ENCODE measurements at regions not wholly inside any gene's neighbourhood (a gene's known extent, or its start where the extent isn't known, plus 50 kb on each side); places are given as distances from the start of the nearest gene placed in this dataset.

DNA sequence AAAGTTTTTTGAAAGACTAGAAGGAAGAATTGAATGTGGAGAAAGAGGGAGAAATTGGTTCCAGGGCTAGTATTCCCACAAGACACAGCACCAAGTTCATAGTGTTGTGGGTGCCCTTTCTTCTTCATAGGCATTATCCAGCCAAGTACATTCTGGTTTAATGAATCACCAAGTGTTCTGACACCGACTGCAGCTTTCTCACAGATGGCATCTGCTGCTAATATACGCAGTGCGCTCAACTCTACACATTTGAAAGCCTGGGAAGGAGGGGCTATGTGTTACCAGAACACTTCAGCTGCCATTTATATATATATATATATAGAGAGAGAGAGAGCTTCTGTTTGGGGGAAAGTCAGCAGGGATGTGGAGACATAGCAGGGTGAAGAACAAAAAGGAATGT is 1168.4 kb downstream of the GATA3 start:
- ATAC-seq = no peak

GRCh38 chr10:9227679-9228365 is 1173.3 kb downstream of the GATA3 start:
- intact Hi-C loops (cut with micrococcal nuclease) = no loop called here
- Histone ChIP-seq H3K27ac (ENCODE audit: low read length) (no peak overlapping the region), H3K4me1 (ENCODE audit: control insufficient read depth, insufficient read depth, low read length) (no peaks in the 10 kb centered on the region), H3K4me3 (ENCODE audit: low read length) (no peak overlapping the region), H3K36me3 (ENCODE audit: control insufficient read depth, insufficient read depth, low read length) (no peaks in the 10 kb centered on the region), H3K27me3 (ENCODE audit: control insufficient read depth, insufficient read depth, low read length) (no peaks in the 10 kb centered on the region), H3K9me3 (ENCODE audit: control insufficient read depth, insufficient read depth, low read length) (no peaks in the 10 kb centered on the region)
- 79% methylated on average over 6 of the region's 7 CpGs for WGBS (ENCODE audit: insufficient coverage)
- ATAC-seq (no peak), DNase-seq (no peak)
- H3K27ac Mint-ChIP-seq = no peak overlapping the region
- no peak for TF ChIP-seq CTCF (IDR thresholded peaks at IDR 0.05)
- peaks cover 17 to 37% of the 10 kb centered on the region in 2 donors for H3K27me3 Mint-ChIP-seq (ENCODE audit: low read depth in 2 of 2)
- H3K4me3 Mint-ChIP-seq = no peak overlapping the region
- no peaks in the 10 kb centered on the region for H3K36me3 Mint-ChIP-seq
- H3K9me3 Mint-ChIP-seq = no peaks in the 10 kb centered on the region
- H3K4me1 Mint-ChIP-seq = no peaks in the 10 kb centered on the region

More for the DNA sequence above, 1168.4 kb downstream of the GATA3 start:
- Histone ChIP-seq H3K27ac (ENCODE audit: low read length) (no peak overlapping the region), H3K4me3 (ENCODE audit: low read length) (no peak overlapping the region), H3K27me3 (ENCODE audit: control insufficient read depth, insufficient read depth, low read length) (peaks cover 3% of the 10 kb centered on the region), H3K36me3 (ENCODE audit: control insufficient read depth, insufficient read depth, low read length) (no peaks in the 10 kb centered on the region), H3K9me3 (ENCODE audit: control insufficient read depth, insufficient read depth, low read length) (no peaks in the 10 kb centered on the region), H3K4me1 (ENCODE audit: control insufficient read depth, insufficient read depth, low read length) (no peaks in the 10 kb centered on the region)
- Mint-ChIP-seq H3K36me3 (no peaks in the 10 kb centered on the region), H3K4me1 (no peaks in the 10 kb centered on the region), H3K9me3 (no peaks in the 10 kb centered on the region), H3K4me3 (no peak overlapping the region), H3K27me3 (ENCODE audit: low read depth in 2 of 2) (peaks cover under 1 to 8% of the 10 kb centered on the region in 2 donors), H3K27ac (no peak overlapping the region)
- no peak for TF ChIP-seq CTCF (IDR thresholded peaks at IDR 0.05)
- WGBS (ENCODE audit: insufficient coverage) = 75% methylated on average over 1 of the region's 3 CpGs
- intact Hi-C loops (cut with micrococcal nuclease) = no loop called here
- no peak for DNase-seq

- no peaks in the 10 kb centered on the region for H3K4me1 Mint-ChIP-seq
- Histone ChIP-seq H3K9me3 (ENCODE audit: control insufficient read depth, insufficient read depth, low read length) (no peaks in the 10 kb centered on the region), H3K4me1 (ENCODE audit: control insufficient read depth, insufficient read depth, low read length) (no peaks in the 10 kb centered on the region), H3K27me3 (ENCODE audit: control insufficient read depth, insufficient read depth, low read length) (no peaks in the 10 kb centered on the region), H3K36me3 (ENCODE audit: control insufficient read depth, insufficient read depth, low read length) (no peaks in the 10 kb centered on the region), H3K27ac (ENCODE audit: low read length) (no peak overlapping the region), H3K4me3 (ENCODE audit: low read length) (no peak overlapping the region)
- no peak overlapping the region for H3K27ac Mint-ChIP-seq
- DNase-seq = no peak
- ATAC-seq = no peak
- H3K9me3 Mint-ChIP-seq = no peaks in the 10 kb centered on the region
- peaks cover 17 to 43% of the 10 kb centered on the region in 2 donors for H3K27me3 Mint-ChIP-seq (ENCODE audit: low read depth in 2 of 2)
- H3K36me3 Mint-ChIP-seq = no peaks in the 10 kb centered on the region
- intact Hi-C loops (cut with micrococcal nuclease) = no loop called here
- no peak for TF ChIP-seq CTCF (IDR thresholded peaks at IDR 0.05)
- H3K4me3 Mint-ChIP-seq = no peak overlapping the region
- WGBS (ENCODE audit: insufficient coverage) = 100% methylated on average over 1 of the region's 1 CpG
Measured at GRCh38 chr10:9228771-9229170, 1174.3 kb downstream of the GATA3 start.

DNA sequence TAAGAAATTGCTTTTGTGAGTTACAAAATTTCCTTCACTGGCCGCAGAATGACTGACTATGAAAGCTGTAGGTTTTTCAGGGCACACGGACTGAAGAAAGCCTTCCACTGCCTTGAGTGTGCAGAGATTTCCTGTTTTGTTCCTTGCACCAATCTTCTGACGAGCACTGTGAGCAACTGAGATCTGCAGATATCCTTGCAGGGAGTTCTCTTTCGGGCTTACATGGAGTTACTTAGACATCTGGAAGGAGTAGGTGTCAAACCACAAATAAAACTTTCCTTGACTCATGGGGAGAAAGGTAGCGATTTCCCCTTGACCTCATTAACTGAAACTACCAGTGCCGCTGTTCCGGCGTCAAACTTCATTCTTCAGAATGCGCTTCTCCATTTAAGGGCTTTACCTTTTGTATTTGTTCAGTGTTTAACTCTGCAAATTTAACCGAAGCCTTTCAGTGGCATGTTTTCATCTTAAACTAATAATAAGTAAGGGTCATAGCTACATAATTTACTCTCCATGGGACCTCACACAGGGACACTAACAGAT is 1175.3 kb downstream of the GATA3 start:
- Histone ChIP-seq H3K36me3 (ENCODE audit: control insufficient read depth, insufficient read depth, low read length) (no peaks in the 10 kb centered on the region), H3K9me3 (ENCODE audit: control insufficient read depth, insufficient read depth, low read length) (no peaks in the 10 kb centered on the region), H3K27ac (ENCODE audit: low read length) (no peak overlapping the region), H3K27me3 (ENCODE audit: control insufficient read depth, insufficient read depth, low read length) (no peaks in the 10 kb centered on the region), H3K4me3 (ENCODE audit: low read length) (no peak overlapping the region), H3K4me1 (ENCODE audit: control insufficient read depth, insufficient read depth, low read length) (no peaks in the 10 kb centered on the region)
- ATAC-seq (no peak), DNase-seq (no peak)
- intact Hi-C loops (cut with micrococcal nuclease) = no loop called here
- Mint-ChIP-seq H3K27me3 (ENCODE audit: low read depth in 2 of 2) (peaks cover 17 to 43% of the 10 kb centered on the region in 2 donors), H3K9me3 (no peaks in the 10 kb centered on the region), H3K4me1 (no peaks in the 10 kb centered on the region), H3K36me3 (no peaks in the 10 kb centered on the region), H3K27ac (no peak overlapping the region), H3K4me3 (no peak overlapping the region)
- TF ChIP-seq CTCF (IDR thresholded peaks at IDR 0.05) = no peak
- WGBS (ENCODE audit: insufficient coverage) = 62% methylated on average over 10 of the region's 10 CpGs
